PC-3 (cell line): ENCODE measurements at regions not wholly inside any gene's neighbourhood (a gene's known extent, or its start where the extent isn't known, plus 50 kb on each side); places are given as distances from the start of the nearest gene placed in this dataset.

Source experiments
- ATAC-seq: fragments of 200-7000 bp; cut with Tn5 transposase; 2 replicates; pipeline ENCODE4 v1.9.1; 2020; ENCODE audit warnings: mild to moderate bottlenecking, moderate library complexity
- BruUV-seq: library from RNA; stranded (reverse); fragments of 400-500 nt; replicated peaks from 2 replicates; lab custom pipeline; 2021; lab: Mats Ljungman, UMichigan
- CTCF ChIA-PET: fragments of 300-600 bp; sonication (Branson Sonifier 250); formaldehyde crosslinking; loops from one replicate; lab custom pipeline; 2022; ENCODE audit warnings: antibody characterized with exemption; lab: Charles Lee
- POLR2A ChIA-PET: fragments of 300-600 bp; sonication (Branson Sonifier 250); formaldehyde crosslinking; loops from one replicate; lab custom pipeline; 2022; ENCODE audit warnings: antibody characterized with exemption; ENCODE audit not compliant: unreplicated experiment; lab: Charles Lee
- DNase-seq: peaks from one replicate; pipeline ENCODE4 v3.0.0-alpha.2; 2015
- H2AFZ ChIP-seq: fragments of 300-600 bp; sonication (generic); 2 replicates; pipeline ENCODE4 v1.6.0; 2016; ENCODE audit warnings: antibody characterized with exemption, low read length
- H3F3A ChIP-seq: fragments of 300-600 bp; sonication (generic); one replicate; pipeline ENCODE4 v1.6.0; 2017; ENCODE audit warnings: antibody characterized with exemption, low read length, control low read depth, mild to moderate bottlenecking; ENCODE audit not compliant: unreplicated experiment
- H3K27ac ChIP-seq: fragments of 300-600 bp; sonication (generic); 2 replicates; pipeline ENCODE4 v1.5.1; 2016; ENCODE audit warnings: mild to moderate bottlenecking, low read length
- H3K27me3 ChIP-seq: fragments of 300-600 bp; sonication (generic); 2 replicates; pipeline ENCODE4 v1.6.1; 2016; ENCODE audit warnings: low read length, mixed read lengths
- H3K36me3 ChIP-seq: fragments of 300-600 bp; sonication (generic); 2 replicates; pipeline ENCODE4 v1.6.1; 2016; ENCODE audit warnings: low read depth, mixed run types, low read length, mixed read lengths
- H3K4me1 ChIP-seq: fragments of 300-600 bp; sonication (generic); 2 replicates; pipeline ENCODE4 v1.5.1; 2016; ENCODE audit warnings: low read length; ENCODE audit not compliant: insufficient read depth
- H3K4me2 ChIP-seq: fragments of 300-600 bp; sonication (generic); 2 replicates; pipeline ENCODE4 v1.6.0; 2016; ENCODE audit warnings: low read length
- H3K4me3 ChIP-seq: fragments of 300-600 bp; sonication (generic); 2 replicates; pipeline ENCODE4 v1.5.1; 2016; ENCODE audit warnings: mild to moderate bottlenecking, low read length, mixed read lengths
- H3K79me2 ChIP-seq: fragments of 300-600 bp; sonication (generic); 2 replicates; pipeline ENCODE4 v1.6.1; 2017; ENCODE audit warnings: low read length, mixed read lengths
- H3K9ac ChIP-seq: fragments of 300-600 bp; sonication (generic); 2 replicates; pipeline ENCODE4 v1.6.0; 2016; ENCODE audit warnings: mild to moderate bottlenecking, low read length
- H3K9me2 ChIP-seq: fragments of 300-600 bp; sonication (generic); replicated peaks from 2 replicates; pipeline ENCODE4 v1.6.1; 2016; ENCODE audit warnings: mixed run types, low read length, mixed read lengths
- H3K9me3 ChIP-seq: fragments of 300-600 bp; sonication (generic); 2 replicates; pipeline ENCODE4 v1.6.1; 2016; ENCODE audit warnings: low read length, mixed read lengths
- H4K20me1 ChIP-seq: fragments of 300-600 bp; sonication (generic); 2 replicates; pipeline ENCODE4 v1.6.1; 2016; ENCODE audit warnings: low read length, mixed read lengths
- CTCF ChIP-seq: fragments of 300-600 bp; sonication (generic); conservative IDR thresholded peaks from 2 replicates; pipeline ENCODE4 v1.5.1; 2017; ENCODE audit warnings: antibody characterized with exemption, low read depth, mild to moderate bottlenecking, low read length
- EZH2 ChIP-seq: fragments of 300-600 bp; sonication (generic); IDR thresholded peaks from one replicate; pipeline ENCODE4 v1.6.1; 2017; ENCODE audit warnings: antibody characterized with exemption, mild to moderate bottlenecking, low read length; ENCODE audit not compliant: unreplicated experiment
- EZH2phosphoT487 ChIP-seq: fragments of 300-600 bp; sonication (generic); IDR thresholded peaks from 2 replicates; pipeline ENCODE4 v1.6.1; 2018; ENCODE audit warnings: mild to moderate bottlenecking, antibody characterized with exemption, low read length, borderline replicate concordance
- intact Hi-C: fragments of 100-400 bp; cut with micrococcal nuclease; formaldehyde crosslinking; loops from 2 replicates; pipeline ENCODE4 v1.9.0; 2023

- BruUV-seq, result no TSS peak
- Histone ChIP-seq H3K4me1 (peaks cover 12% of the 10 kb centered on the region), H3K27ac (no peak overlapping the region), H3K4me2 (no peak overlapping the region), H3K9me2 (no peaks in the 10 kb centered on the region), H3K9me3 (no peaks in the 10 kb centered on the region), H3K4me3 (no peak overlapping the region), H3K27me3 (no peaks in the 10 kb centered on the region), H4K20me1 (no peaks in the 10 kb centered on the region), H3K36me3 (no peaks in the 10 kb centered on the region), H3K79me2 (no peaks in the 10 kb centered on the region), H3K9ac (no peak overlapping the region), H2AFZ (no peak overlapping the region), H3F3A (no peaks in the 10 kb centered on the region)
- TF ChIP-seq EZH2phosphoT487 (no peak), CTCF (no peak), EZH2 (no peak)
- POLR2A ChIA-PET, result no interaction called here
- intact Hi-C loops, result no loop called here
- DNase-seq, result no peak
- CTCF ChIA-PET, result no interaction called here
- no peak for ATAC-seq
Observed at GRCh38 chr5:159786201-159786600, 130.1 kb upstream of the ADRA1B start.

- Histone ChIP-seq H3K4me1 (0 out of 2 replicates have a peak, but pooled peaks cover 4% of the 10 kb centered on the region), H3F3A (no peaks in the 10 kb centered on the region), H3K9me3 (no peaks in the 10 kb centered on the region), H2AFZ (no peak overlapping the region), H3K27ac (no peak overlapping the region), H3K27me3 (no peaks in the 10 kb centered on the region), H3K79me2 (no peaks in the 10 kb centered on the region), H3K9ac (no peak overlapping the region), H3K36me3 (no peaks in the 10 kb centered on the region), H3K4me2 (no peak overlapping the region), H3K9me2 (no peaks in the 10 kb centered on the region), H4K20me1 (no peaks in the 10 kb centered on the region), H3K4me3 (no peak overlapping the region)
- intact Hi-C loops, result no loop called here
- CTCF ChIA-PET, result no interaction called here
- POLR2A ChIA-PET, result interaction anchor here (0.6 kb wide), 1 partner anchor 20 kb away, joined by 10 read pairs; no protein-coding TSS in a partner anchor
- DNase-seq (no peak), ATAC-seq (no peak)
- no TSS peak for BruUV-seq
- TF ChIP-seq EZH2, result no peak
- no peak for TF ChIP-seq EZH2phosphoT487
- no peak for TF ChIP-seq CTCF
Observed at GRCh38 chr5:159786901-159787691, 129.2 kb upstream of the ADRA1B start.

- Histone ChIP-seq H3K36me3 (no peaks in the 10 kb centered on the region), H3K9me3 (no peaks in the 10 kb centered on the region), H3K9me2 (no peaks in the 10 kb centered on the region), H3K4me3 (no peak overlapping the region), H2AFZ (no peak overlapping the region), H3K4me2 (no peak overlapping the region), H3K79me2 (no peaks in the 10 kb centered on the region), H3K4me1 (0 out of 2 replicates have a peak, but pooled peaks cover 4% of the 10 kb centered on the region), H3K27ac (no peak overlapping the region), H3K9ac (no peak overlapping the region), H3F3A (no peaks in the 10 kb centered on the region), H4K20me1 (no peaks in the 10 kb centered on the region), H3K27me3 (no peaks in the 10 kb centered on the region)
- POLR2A ChIA-PET, result interaction anchor here (0.6 kb wide), 1 partner anchor 20 kb away, joined by 10 read pairs; no protein-coding TSS in a partner anchor
- ATAC-seq (no peak), DNase-seq (no peak)
- TF ChIP-seq CTCF, result no peak
- no peak for TF ChIP-seq EZH2phosphoT487
- TF ChIP-seq EZH2, result no peak
- intact Hi-C loops, result no loop called here
- CTCF ChIA-PET, result no interaction called here
- no TSS peak for BruUV-seq
Observed at GRCh38 chr5:159787837-159788236, 128.4 kb upstream of the ADRA1B start.
